ENCODE measurements at regions not wholly inside any gene's neighbourhood (a gene's known extent, or its start where the extent isn't known, plus 50 kb on each side); places are given as distances from the start of the nearest gene placed in this dataset.

DNA sequence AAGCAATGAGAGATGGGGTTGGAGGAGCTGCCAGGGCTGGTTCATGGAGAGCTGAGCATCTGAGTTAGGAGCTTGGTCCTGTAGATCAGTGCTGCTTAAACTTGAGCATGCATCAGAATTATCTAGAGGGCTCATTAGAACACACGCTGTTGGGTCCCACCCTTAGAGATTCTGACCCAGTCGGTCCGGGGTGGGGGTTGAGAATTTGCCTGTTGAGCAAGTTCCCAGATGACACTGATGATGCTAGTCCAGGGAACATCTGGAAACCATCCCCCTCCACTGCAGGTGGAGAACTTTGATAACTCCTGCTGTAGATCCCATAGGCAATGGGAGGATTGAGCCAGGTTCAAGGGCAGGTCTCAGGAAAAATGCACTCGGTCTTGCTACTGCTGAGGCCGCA is 158.0 kb upstream of the KLF4 start:
- Histone ChIP-seq H3K36me3 (ENCODE audit: control insufficient read depth, insufficient read depth, low read length) (no peaks in the 10 kb centered on the region), H3K4me3 (ENCODE audit: low read depth, low read length) (no peak overlapping the region), H3K27me3 (replicated peaks; ENCODE audit: control insufficient read depth, insufficient read depth, low read length) (no peaks in the 10 kb centered on the region), H3K9me3 (no peaks in the 10 kb centered on the region), H3K4me1 (no peaks in the 10 kb centered on the region)
- H3K4me1 Mint-ChIP-seq (ENCODE audit: low read depth, unreplicated experiment), result peaks cover 6% of the 10 kb centered on the region
- H3K4me3 Mint-ChIP-seq (ENCODE audit: unreplicated experiment), result no peak overlapping the region
- H3K36me3 Mint-ChIP-seq (ENCODE audit: insufficient read depth, unreplicated experiment), result no peaks in the 10 kb centered on the region
- POLR2A ChIA-PET, result no interaction called here
- H3K27me3 Mint-ChIP-seq (ENCODE audit: insufficient read depth, unreplicated experiment), result no peaks in the 10 kb centered on the region
- TF ChIP-seq, protein P1, sequence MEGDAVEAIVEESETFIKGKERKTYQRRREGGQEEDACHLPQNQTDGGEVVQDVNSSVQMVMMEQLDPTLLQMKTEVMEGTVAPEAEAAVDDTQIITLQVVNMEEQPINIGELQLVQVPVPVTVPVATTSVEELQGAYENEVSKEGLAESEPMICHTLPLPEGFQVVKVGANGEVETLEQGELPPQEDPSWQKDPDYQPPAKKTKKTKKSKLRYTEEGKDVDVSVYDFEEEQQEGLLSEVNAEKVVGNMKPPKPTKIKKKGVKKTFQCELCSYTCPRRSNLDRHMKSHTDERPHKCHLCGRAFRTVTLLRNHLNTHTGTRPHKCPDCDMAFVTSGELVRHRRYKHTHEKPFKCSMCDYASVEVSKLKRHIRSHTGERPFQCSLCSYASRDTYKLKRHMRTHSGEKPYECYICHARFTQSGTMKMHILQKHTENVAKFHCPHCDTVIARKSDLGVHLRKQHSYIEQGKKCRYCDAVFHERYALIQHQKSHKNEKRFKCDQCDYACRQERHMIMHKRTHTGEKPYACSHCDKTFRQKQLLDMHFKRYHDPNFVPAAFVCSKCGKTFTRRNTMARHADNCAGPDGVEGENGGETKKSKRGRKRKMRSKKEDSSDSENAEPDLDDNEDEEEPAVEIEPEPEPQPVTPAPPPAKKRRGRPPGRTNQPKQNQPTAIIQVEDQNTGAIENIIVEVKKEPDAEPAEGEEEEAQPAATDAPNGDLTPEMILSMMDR (IDR thresholded peaks at IDR 0.05; ENCODE audit: insufficient read depth in 1 of 2, low read depth in 1 of 2, low read length in 1 of 2, severe bottlenecking in 1 of 2, unreplicated experiment in 1 of 2), result no peak
- CTCF ChIA-PET, result interaction anchor here (0.7 kb wide), 1 partner anchor 251 kb away, joined by 3 read pairs; no protein-coding TSS in a partner anchor
- H3K27ac Mint-ChIP-seq (ENCODE audit: unreplicated experiment), result no peak overlapping the region
- no peak for DNase-seq
- BruUV-seq (replicated peaks), result no TSS peak
- intact Hi-C loops (cut with micrococcal nuclease; ENCODE audit: unreplicated experiment), result no loop called here
- H3K9me3 Mint-ChIP-seq (ENCODE audit: unreplicated experiment), result no peaks in the 10 kb centered on the region

DNA sequence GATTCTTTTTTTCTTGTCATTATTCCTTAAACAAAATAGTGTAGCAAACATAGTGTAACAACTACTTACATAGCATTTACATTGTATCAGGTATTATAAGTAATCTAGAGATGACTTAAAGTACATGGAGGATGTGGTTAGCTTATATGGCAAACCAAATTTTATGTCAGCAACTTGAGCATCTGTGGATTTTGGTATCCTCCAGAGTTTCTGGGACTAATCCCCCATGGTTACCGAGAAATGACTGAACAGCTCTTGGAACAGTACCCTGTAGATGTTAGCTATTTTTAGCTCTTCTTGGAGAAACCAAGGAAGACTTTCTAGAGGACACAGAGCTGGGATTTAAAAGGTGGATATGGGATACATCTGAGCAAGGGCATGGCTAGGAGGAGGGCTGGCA is 157.6 kb upstream of the KLF4 start:
- no TSS peak for BruUV-seq (replicated peaks)
- H3K27me3 ChIP-seq (replicated peaks; ENCODE audit: control insufficient read depth, insufficient read depth, low read length), result no peaks in the 10 kb centered on the region
- H3K36me3 Mint-ChIP-seq (ENCODE audit: insufficient read depth, unreplicated experiment), result no peaks in the 10 kb centered on the region
- no peak for DNase-seq
- H3K4me3 ChIP-seq (ENCODE audit: low read depth, low read length), result no peak overlapping the region
- H3K4me3 Mint-ChIP-seq (ENCODE audit: unreplicated experiment), result no peak overlapping the region
- no peaks in the 10 kb centered on the region for H3K9me3 ChIP-seq
- H3K9me3 Mint-ChIP-seq (ENCODE audit: unreplicated experiment), result no peaks in the 10 kb centered on the region
- TF ChIP-seq, protein P1 (IDR thresholded peaks at IDR 0.05; ENCODE audit: insufficient read depth in 1 of 2, low read depth in 1 of 2, low read length in 1 of 2, severe bottlenecking in 1 of 2, unreplicated experiment in 1 of 2), result no peak
- no peaks in the 10 kb centered on the region for H3K36me3 ChIP-seq (ENCODE audit: control insufficient read depth, insufficient read depth, low read length)
- ChIA-PET POLR2A (no interaction called here), CTCF (interaction anchor here (0.7 kb wide), 1 partner anchor 252 kb away, joined by 3 read pairs; no protein-coding TSS in a partner anchor)
- peaks cover 6% of the 10 kb centered on the region for H3K4me1 Mint-ChIP-seq (ENCODE audit: low read depth, unreplicated experiment)
- H3K27ac Mint-ChIP-seq (ENCODE audit: unreplicated experiment), result no peak overlapping the region
- no peaks in the 10 kb centered on the region for H3K4me1 ChIP-seq
- no peaks in the 10 kb centered on the region for H3K27me3 Mint-ChIP-seq (ENCODE audit: insufficient read depth, unreplicated experiment)
- intact Hi-C loops (cut with micrococcal nuclease; ENCODE audit: unreplicated experiment), result no loop called here

DNA sequence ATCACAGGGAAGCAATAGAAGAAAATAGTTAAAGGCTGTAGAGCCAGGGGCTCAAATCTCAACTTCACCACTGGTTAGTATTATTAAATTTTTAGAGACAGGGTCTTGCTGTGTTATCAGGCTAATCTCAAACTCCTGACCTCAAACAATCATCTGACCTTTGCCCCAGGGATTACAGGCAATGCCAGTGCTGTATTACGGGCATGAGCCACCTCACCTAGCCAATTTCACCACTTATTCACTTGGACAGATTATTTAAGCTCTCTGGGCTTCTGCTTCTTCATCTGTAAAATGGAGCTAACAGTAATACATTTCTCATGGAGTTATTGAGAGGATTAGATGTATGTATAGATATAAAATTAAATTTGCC is 155.9 kb upstream of the KLF4 start:
- TF ChIP-seq, protein P1 (IDR thresholded peaks at IDR 0.05; ENCODE audit: insufficient read depth in 1 of 2, low read depth in 1 of 2, low read length in 1 of 2, severe bottlenecking in 1 of 2, unreplicated experiment in 1 of 2), result no peak
- ChIA-PET CTCF (no interaction called here), POLR2A (no interaction called here)
- H3K36me3 Mint-ChIP-seq (ENCODE audit: insufficient read depth, unreplicated experiment), result no peaks in the 10 kb centered on the region
- H3K27me3 Mint-ChIP-seq (ENCODE audit: insufficient read depth, unreplicated experiment), result no peaks in the 10 kb centered on the region
- intact Hi-C loops (cut with micrococcal nuclease; ENCODE audit: unreplicated experiment), result no loop called here
- peaks cover 9% of the 10 kb centered on the region for H3K4me1 Mint-ChIP-seq (ENCODE audit: low read depth, unreplicated experiment)
- Histone ChIP-seq H3K4me1 (no peaks in the 10 kb centered on the region; the same call in 1 of the 2 replicates), H3K36me3 (ENCODE audit: control insufficient read depth, insufficient read depth, low read length) (no peaks in the 10 kb centered on the region), H3K9me3 (no peaks in the 10 kb centered on the region), H3K4me3 (ENCODE audit: low read depth, low read length) (no peak overlapping the region), H3K27me3 (replicated peaks; ENCODE audit: control insufficient read depth, insufficient read depth, low read length) (no peaks in the 10 kb centered on the region)
- no peak overlapping the region for H3K27ac Mint-ChIP-seq (ENCODE audit: unreplicated experiment)
- no TSS peak for BruUV-seq (replicated peaks)
- H3K4me3 Mint-ChIP-seq (ENCODE audit: unreplicated experiment), result no peak overlapping the region
- no peaks in the 10 kb centered on the region for H3K9me3 Mint-ChIP-seq (ENCODE audit: unreplicated experiment)
- no peak for DNase-seq

All from Caco-2 (cell line).